Neural progenitor cell (in vitro differentiated cells): ENCODE measurements at regions not wholly inside any gene's neighbourhood (a gene's known extent, or its start where the extent isn't known, plus 50 kb on each side); places are given as distances from the start of the nearest gene placed in this dataset.

ENCODE experiments used
- EZH2phosphoT487 ChIP-seq: fragments of 200-600 bp; sonication (generic); IDR thresholded peaks from 2 replicates; pipeline ENCODE4 v1.6.1; 2017; ENCODE audit warnings: antibody characterized with exemption
- TF ChIP-seq, protein P1 (sequence below): fragments of 200-600 bp; sonication (generic); IDR thresholded peaks from 2 replicates; pipeline ENCODE4 v1.5.1; 2017; ENCODE audit warnings: antibody characterized with exemption, mild to moderate bottlenecking

DNA sequence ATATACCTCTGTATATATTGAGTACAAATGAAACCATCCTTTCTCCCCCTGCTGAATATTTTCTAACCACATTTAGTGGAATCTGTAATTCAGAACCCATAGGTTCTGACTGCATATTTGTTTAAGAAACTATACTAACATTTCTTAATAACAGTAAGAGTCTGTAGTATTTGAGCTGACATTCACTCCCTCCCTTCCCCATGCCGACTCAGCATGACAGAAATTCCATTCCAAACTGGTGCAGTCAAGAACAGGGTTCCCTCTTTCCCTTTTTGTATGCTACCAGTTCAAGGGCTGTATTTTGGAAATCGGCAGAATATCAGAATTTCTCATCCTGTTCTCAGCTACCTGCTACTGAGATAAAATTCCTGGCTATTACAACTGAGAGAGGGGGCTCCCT, 796.6 kb upstream of the DPPA4 start:
- no peak for TF ChIP-seq EZH2phosphoT487
- TF ChIP-seq, protein P1, sequence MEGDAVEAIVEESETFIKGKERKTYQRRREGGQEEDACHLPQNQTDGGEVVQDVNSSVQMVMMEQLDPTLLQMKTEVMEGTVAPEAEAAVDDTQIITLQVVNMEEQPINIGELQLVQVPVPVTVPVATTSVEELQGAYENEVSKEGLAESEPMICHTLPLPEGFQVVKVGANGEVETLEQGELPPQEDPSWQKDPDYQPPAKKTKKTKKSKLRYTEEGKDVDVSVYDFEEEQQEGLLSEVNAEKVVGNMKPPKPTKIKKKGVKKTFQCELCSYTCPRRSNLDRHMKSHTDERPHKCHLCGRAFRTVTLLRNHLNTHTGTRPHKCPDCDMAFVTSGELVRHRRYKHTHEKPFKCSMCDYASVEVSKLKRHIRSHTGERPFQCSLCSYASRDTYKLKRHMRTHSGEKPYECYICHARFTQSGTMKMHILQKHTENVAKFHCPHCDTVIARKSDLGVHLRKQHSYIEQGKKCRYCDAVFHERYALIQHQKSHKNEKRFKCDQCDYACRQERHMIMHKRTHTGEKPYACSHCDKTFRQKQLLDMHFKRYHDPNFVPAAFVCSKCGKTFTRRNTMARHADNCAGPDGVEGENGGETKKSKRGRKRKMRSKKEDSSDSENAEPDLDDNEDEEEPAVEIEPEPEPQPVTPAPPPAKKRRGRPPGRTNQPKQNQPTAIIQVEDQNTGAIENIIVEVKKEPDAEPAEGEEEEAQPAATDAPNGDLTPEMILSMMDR, result no peak
